SU-DHL-6 (cell line): ENCODE measurements at regions not wholly inside any gene's neighbourhood (a gene's known extent, or its start where the extent isn't known, plus 50 kb on each side); places are given as distances from the start of the nearest gene placed in this dataset.

Source experiments
- EZH2phosphoT487 ChIP-seq: fragments of 200-600 bp; sonication (generic), shearing (Covaris generic); conservative IDR thresholded peaks from 2 replicates; pipeline ENCODE4 v1.6.1; 2018; ENCODE audit warnings: mild to moderate bottlenecking, antibody characterized with exemption, low read length, moderate library complexity, mixed read lengths
- TF ChIP-seq, protein P1 (sequence below): fragments of 200-600 bp; sonication (generic); IDR thresholded peaks from one replicate; pipeline ENCODE4 v1.5.1; 2017; ENCODE audit warnings: antibody characterized with exemption, mild to moderate bottlenecking, low read length, moderate library complexity; ENCODE audit not compliant: insufficient read depth, poor library complexity, severe bottlenecking

- no peak for TF ChIP-seq EZH2phosphoT487
- TF ChIP-seq, protein P1, sequence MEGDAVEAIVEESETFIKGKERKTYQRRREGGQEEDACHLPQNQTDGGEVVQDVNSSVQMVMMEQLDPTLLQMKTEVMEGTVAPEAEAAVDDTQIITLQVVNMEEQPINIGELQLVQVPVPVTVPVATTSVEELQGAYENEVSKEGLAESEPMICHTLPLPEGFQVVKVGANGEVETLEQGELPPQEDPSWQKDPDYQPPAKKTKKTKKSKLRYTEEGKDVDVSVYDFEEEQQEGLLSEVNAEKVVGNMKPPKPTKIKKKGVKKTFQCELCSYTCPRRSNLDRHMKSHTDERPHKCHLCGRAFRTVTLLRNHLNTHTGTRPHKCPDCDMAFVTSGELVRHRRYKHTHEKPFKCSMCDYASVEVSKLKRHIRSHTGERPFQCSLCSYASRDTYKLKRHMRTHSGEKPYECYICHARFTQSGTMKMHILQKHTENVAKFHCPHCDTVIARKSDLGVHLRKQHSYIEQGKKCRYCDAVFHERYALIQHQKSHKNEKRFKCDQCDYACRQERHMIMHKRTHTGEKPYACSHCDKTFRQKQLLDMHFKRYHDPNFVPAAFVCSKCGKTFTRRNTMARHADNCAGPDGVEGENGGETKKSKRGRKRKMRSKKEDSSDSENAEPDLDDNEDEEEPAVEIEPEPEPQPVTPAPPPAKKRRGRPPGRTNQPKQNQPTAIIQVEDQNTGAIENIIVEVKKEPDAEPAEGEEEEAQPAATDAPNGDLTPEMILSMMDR: no peak
These were observed 553.2 kb downstream of the VRK1 start for GRCh38 chr14:97350415-97350814.
